GM19397 (cell line): ENCODE measurements at regions not wholly inside any gene's neighbourhood (a gene's known extent, or its start where the extent isn't known, plus 50 kb on each side); places are given as distances from the start of the nearest gene placed in this dataset.

Experiments used
- ATAC-seq: cut with Tn5 transposase; IDR thresholded peaks from one replicate; pipeline ENCODE4 v1.9.1; 2021; ENCODE audit warnings: mild to moderate bottlenecking, moderate library complexity; ENCODE audit not compliant: unreplicated experiment

GRCh38 chr6:150651808-150652470 lies 52.3 kb downstream of the PLEKHG1 start:
- ATAC-seq, result no peak

- ATAC-seq, result no peak
These were observed 53.3 kb downstream of the PLEKHG1 start for GRCh38 chr6:150652848-150653613.

GRCh38 chr6:150654608-150655007 lies 54.9 kb downstream of the PLEKHG1 start:
- no peak for ATAC-seq

GRCh38 chr6:150656156-150656555 lies 56.5 kb downstream of the PLEKHG1 start:
- ATAC-seq, result no peak

- no peak for ATAC-seq
These were observed 58.7 kb downstream of the PLEKHG1 start for GRCh38 chr6:150658421-150658820.

- ATAC-seq, result no peak
These were observed 59.5 kb downstream of the PLEKHG1 start for GRCh38 chr6:150659046-150659763.

GRCh38 chr6:150661216-150662007 lies 61.7 kb downstream of the PLEKHG1 start:
- ATAC-seq, result no peak

GRCh38 chr6:150662814-150663213 lies 63.1 kb downstream of the PLEKHG1 start:
- no peak for ATAC-seq

- no peak for ATAC-seq
These were observed 64.4 kb downstream of the PLEKHG1 start for GRCh38 chr6:150664091-150664490.

- no peak for ATAC-seq
These were observed 66.4 kb downstream of the PLEKHG1 start for GRCh38 chr6:150666071-150666470.

- no peak for ATAC-seq
These were observed 67.7 kb downstream of the PLEKHG1 start for GRCh38 chr6:150667359-150667758.

- ATAC-seq, result no peak
These were observed 68.5 kb downstream of the PLEKHG1 start for GRCh38 chr6:150667977-150668716.

GRCh38 chr6:150668900-150669302 lies 69.2 kb downstream of the PLEKHG1 start:
- ATAC-seq, result no peak

- ATAC-seq, result no peak
These were observed 70.6 kb downstream of the PLEKHG1 start for GRCh38 chr6:150670311-150670710.

GRCh38 chr6:150672800-150673199 lies 73.1 kb downstream of the PLEKHG1 start:
- no peak for ATAC-seq

- ATAC-seq, result no peak
These were observed 74.1 kb downstream of the PLEKHG1 start for GRCh38 chr6:150673720-150674346.

GRCh38 chr6:150676344-150676743 lies 76.7 kb downstream of the PLEKHG1 start:
- ATAC-seq, result no peak

- no peak for ATAC-seq
These were observed 77.1 kb downstream of the PLEKHG1 start for GRCh38 chr6:150676772-150677171.

- ATAC-seq, result no peak
These were observed 80.8 kb downstream of the PLEKHG1 start for GRCh38 chr6:150680510-150680909.
